ENCODE measurements at regions not wholly inside any gene's neighbourhood (a gene's known extent, or its start where the extent isn't known, plus 50 kb on each side); places are given as distances from the start of the nearest gene placed in this dataset.

- TF ChIP-seq CTCF (IDR thresholded peaks at IDR 0.05; ENCODE audit: low read depth, low read length) = no peak
- ChIA-PET CTCF (no interaction called here), POLR2A (no interaction called here)
- no peaks in the 10 kb centered on the region for H3K27me3 ChIP-seq (ENCODE audit: control insufficient read depth, insufficient read depth, low read length)
- H3K27ac ChIP-seq (ENCODE audit: low read depth, low read length) = no peak overlapping the region
- DNase-seq (ENCODE audit: low read depth, low spot score) = no peak
- peaks cover 2% of the 10 kb centered on the region; the same call in 1 of the 2 replicates for H3K9me3 ChIP-seq (ENCODE audit: control insufficient read depth, insufficient read depth, low read length)
- no peak overlapping the region for H3K4me3 ChIP-seq (ENCODE audit: low read depth, low read length)
Measured at GRCh38 chr12:74227846-74228545, 309.6 kb upstream of the ATXN7L3B start.

DNA sequence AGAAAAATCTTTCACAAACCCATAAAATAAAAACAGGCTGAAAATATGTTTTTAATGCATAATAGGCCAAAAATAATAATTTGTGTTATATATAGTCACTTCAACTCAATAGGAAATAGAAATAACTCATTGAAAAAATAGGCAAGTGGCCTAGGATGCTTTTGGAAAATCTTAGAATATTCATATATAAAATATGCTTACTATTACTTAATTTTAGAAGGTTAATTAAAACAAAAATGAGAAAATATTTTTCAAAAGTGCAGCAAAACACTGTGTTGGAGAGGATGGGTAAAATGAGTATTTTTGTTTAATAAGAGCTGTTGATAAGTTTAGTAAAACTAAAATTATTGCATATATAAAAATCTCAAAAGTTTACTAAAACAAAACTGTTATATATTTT is 308.0 kb upstream of the ATXN7L3B start:
- POLR2A ChIA-PET = no interaction called here
- Histone ChIP-seq H3K27me3 (ENCODE audit: control insufficient read depth, insufficient read depth, low read length) (no peaks in the 10 kb centered on the region), H3K27ac (ENCODE audit: low read depth, low read length) (no peak overlapping the region), H3K9me3 (ENCODE audit: control insufficient read depth, insufficient read depth, low read length) (peaks cover 2% of the 10 kb centered on the region; the same call in 1 of the 2 replicates), H3K4me3 (ENCODE audit: low read depth, low read length) (no peak overlapping the region)
- no peak for DNase-seq (ENCODE audit: low read depth, low spot score)
- no peak for TF ChIP-seq CTCF (IDR thresholded peaks at IDR 0.05; ENCODE audit: low read depth, low read length)
- CTCF ChIA-PET = no interaction called here

- Histone ChIP-seq H3K4me3 (ENCODE audit: low read depth, low read length) (no peak overlapping the region), H3K27me3 (ENCODE audit: control insufficient read depth, insufficient read depth, low read length) (no peaks in the 10 kb centered on the region), H3K9me3 (ENCODE audit: control insufficient read depth, insufficient read depth, low read length) (no peaks in the 10 kb centered on the region; the same call in 1 of the 2 replicates), H3K27ac (ENCODE audit: low read depth, low read length) (no peak overlapping the region)
- no peak for DNase-seq (ENCODE audit: low read depth, low spot score)
- TF ChIP-seq CTCF (IDR thresholded peaks at IDR 0.05; ENCODE audit: low read depth, low read length) = no peak
- CTCF ChIA-PET = no interaction called here
- POLR2A ChIA-PET = no interaction called here
Measured at GRCh38 chr12:74235342-74235741, 302.3 kb upstream of the ATXN7L3B start.

DNA sequence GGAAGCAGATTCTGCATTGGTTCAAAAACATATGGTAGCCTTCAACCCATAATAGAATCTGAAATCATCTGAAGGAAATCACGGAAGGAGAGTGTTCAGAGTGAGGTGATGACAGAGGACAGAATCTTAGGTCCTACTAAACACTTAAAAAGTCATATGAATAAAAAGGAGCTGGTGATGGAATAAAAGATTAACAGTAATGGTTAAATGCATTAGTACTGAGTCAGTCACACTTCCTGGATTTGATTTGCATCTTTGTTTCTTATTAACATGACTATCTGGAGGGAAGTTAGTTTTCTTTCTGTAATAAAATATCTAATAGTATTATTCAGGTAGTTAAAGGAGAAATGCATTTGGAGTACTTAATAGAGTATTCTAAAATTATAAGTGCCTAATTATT is 296.3 kb upstream of the ATXN7L3B start:
- no peak for TF ChIP-seq CTCF (IDR thresholded peaks at IDR 0.05; ENCODE audit: low read depth, low read length)
- H3K9me3 ChIP-seq (ENCODE audit: control insufficient read depth, insufficient read depth, low read length) = peaks cover 3% of the 10 kb centered on the region
- no peak for DNase-seq (ENCODE audit: low read depth, low spot score)
- ChIA-PET POLR2A (no interaction called here), CTCF (no interaction called here)
- no peak overlapping the region for H3K27ac ChIP-seq (ENCODE audit: low read depth, low read length)
- H3K4me3 ChIP-seq (ENCODE audit: low read depth, low read length) = no peak overlapping the region
- no peaks in the 10 kb centered on the region for H3K27me3 ChIP-seq (ENCODE audit: control insufficient read depth, insufficient read depth, low read length)

DNA sequence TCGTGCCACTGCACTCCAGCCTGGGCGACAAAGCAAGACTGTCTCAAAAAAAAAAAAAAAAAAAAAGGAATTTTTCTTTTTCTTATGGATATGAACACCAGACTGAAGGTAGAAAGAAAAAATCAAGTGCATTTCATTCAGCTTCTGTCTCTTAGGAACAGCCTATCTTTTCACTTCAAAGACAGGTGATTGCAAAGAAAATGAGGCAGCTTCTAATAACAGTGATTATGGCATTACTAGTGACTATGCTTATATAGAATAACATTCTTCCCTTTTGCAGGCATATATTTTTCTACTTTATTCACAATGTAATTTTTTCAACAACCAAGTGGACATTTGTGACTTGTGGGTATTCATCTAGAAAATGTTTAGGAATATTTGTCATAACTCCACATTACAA is 295.5 kb upstream of the ATXN7L3B start:
- ChIA-PET CTCF (no interaction called here), POLR2A (no interaction called here)
- no peak for TF ChIP-seq CTCF (IDR thresholded peaks at IDR 0.05; ENCODE audit: low read depth, low read length)
- no peak overlapping the region for H3K27ac ChIP-seq (ENCODE audit: low read depth, low read length)
- H3K9me3 ChIP-seq (ENCODE audit: control insufficient read depth, insufficient read depth, low read length) = peaks cover 3% of the 10 kb centered on the region
- H3K27me3 ChIP-seq (ENCODE audit: control insufficient read depth, insufficient read depth, low read length) = no peaks in the 10 kb centered on the region
- DNase-seq (ENCODE audit: low read depth, low spot score) = no peak
- no peak overlapping the region for H3K4me3 ChIP-seq (ENCODE audit: low read depth, low read length)

Data from AG04450 (cell line).